ENCODE measurements at regions not wholly inside any gene's neighbourhood (a gene's known extent, or its start where the extent isn't known, plus 50 kb on each side); places are given as distances from the start of the nearest gene placed in this dataset.

- TF ChIP-seq BACH2 (CRISPR knock-in tag; IDR thresholded peaks at IDR 0.05; ENCODE audit: borderline replicate concordance) = no peak
These were observed 95.5 kb downstream of the PCDH7 start (continued) for GRCh38 chr4:30815685-30816084.

DNA sequence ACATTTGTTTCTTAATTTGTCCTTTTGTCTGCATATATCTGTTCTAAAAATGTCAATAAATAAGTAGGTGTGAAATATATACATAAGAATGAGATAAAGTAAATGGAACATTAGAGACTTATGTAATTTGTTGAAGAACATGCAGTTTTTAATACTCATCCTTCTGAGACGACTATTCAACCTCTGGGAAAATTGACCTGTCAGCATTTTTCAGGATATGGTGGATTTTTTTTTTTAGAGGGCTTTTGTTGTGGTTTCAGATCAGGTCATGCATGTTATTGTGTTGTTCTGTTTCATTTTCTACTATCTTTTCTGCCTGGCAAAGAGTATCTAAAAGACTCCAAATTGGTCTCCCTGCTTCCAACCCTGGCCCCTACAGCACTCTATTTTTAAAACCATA, 97.3 kb downstream of the PCDH7 start:
- TF ChIP-seq PPARA (CRISPR knock-in tag; IDR thresholded peaks at IDR 0.05; ENCODE audit: borderline replicate concordance) (no peak), POU6F1 (CRISPR knock-in tag; IDR thresholded peaks at IDR 0.05; ENCODE audit: borderline replicate concordance, low read depth) (no peak), ZC3H10 (CRISPR knock-in tag; IDR thresholded peaks at IDR 0.05) (no peak), OSR1 (CRISPR knock-in tag; IDR thresholded peaks at IDR 0.05) (no peak), ESRRG (CRISPR knock-in tag; IDR thresholded peaks at IDR 0.05) (no peak), ZFP3 (CRISPR knock-in tag; IDR thresholded peaks at IDR 0.05) (no peak), ZNF565 (CRISPR knock-in tag; conservative IDR thresholded peaks at IDR 0.05; ENCODE audit: low read depth) (no peak), TCF4 (CRISPR knock-in tag; IDR thresholded peaks at IDR 0.05; ENCODE audit: borderline replicate concordance) (no peak), GLIS3 (CRISPR knock-in tag; IDR thresholded peaks at IDR 0.05) (no peak), ZFP30 (CRISPR knock-in tag; IDR thresholded peaks at IDR 0.05) (no peak), CSDC2 (CRISPR knock-in tag; IDR thresholded peaks at IDR 0.05) (no peak), CREB5 (CRISPR knock-in tag; IDR thresholded peaks at IDR 0.05; ENCODE audit: low read depth) (no peak), TOX (CRISPR knock-in tag; IDR thresholded peaks at IDR 0.05; ENCODE audit: borderline replicate concordance) (no peak), ZNF8 (CRISPR knock-in tag; IDR thresholded peaks at IDR 0.05) (no peak), ISL1 (CRISPR knock-in tag; IDR thresholded peaks at IDR 0.05) (no peak), RARB (CRISPR knock-in tag; IDR thresholded peaks at IDR 0.05) (no peak), ZNF70 (CRISPR knock-in tag; IDR thresholded peaks at IDR 0.05) (no peak), ARNTL (CRISPR knock-in tag; IDR thresholded peaks at IDR 0.05; ENCODE audit: borderline replicate concordance, low read depth) (no peak)
- TF ChIP-seq, protein P1, sequence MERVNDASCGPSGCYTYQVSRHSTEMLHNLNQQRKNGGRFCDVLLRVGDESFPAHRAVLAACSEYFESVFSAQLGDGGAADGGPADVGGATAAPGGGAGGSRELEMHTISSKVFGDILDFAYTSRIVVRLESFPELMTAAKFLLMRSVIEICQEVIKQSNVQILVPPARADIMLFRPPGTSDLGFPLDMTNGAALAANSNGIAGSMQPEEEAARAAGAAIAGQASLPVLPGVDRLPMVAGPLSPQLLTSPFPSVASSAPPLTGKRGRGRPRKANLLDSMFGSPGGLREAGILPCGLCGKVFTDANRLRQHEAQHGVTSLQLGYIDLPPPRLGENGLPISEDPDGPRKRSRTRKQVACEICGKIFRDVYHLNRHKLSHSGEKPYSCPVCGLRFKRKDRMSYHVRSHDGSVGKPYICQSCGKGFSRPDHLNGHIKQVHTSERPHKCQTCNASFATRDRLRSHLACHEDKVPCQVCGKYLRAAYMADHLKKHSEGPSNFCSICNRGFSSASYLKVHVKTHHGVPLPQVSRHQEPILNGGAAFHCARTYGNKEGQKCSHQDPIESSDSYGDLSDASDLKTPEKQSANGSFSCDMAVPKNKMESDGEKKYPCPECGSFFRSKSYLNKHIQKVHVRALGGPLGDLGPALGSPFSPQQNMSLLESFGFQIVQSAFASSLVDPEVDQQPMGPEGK (CRISPR knock-in tag; IDR thresholded peaks at IDR 0.05; ENCODE audit: borderline replicate concordance) = no peak
- TF ChIP-seq, protein P2, sequence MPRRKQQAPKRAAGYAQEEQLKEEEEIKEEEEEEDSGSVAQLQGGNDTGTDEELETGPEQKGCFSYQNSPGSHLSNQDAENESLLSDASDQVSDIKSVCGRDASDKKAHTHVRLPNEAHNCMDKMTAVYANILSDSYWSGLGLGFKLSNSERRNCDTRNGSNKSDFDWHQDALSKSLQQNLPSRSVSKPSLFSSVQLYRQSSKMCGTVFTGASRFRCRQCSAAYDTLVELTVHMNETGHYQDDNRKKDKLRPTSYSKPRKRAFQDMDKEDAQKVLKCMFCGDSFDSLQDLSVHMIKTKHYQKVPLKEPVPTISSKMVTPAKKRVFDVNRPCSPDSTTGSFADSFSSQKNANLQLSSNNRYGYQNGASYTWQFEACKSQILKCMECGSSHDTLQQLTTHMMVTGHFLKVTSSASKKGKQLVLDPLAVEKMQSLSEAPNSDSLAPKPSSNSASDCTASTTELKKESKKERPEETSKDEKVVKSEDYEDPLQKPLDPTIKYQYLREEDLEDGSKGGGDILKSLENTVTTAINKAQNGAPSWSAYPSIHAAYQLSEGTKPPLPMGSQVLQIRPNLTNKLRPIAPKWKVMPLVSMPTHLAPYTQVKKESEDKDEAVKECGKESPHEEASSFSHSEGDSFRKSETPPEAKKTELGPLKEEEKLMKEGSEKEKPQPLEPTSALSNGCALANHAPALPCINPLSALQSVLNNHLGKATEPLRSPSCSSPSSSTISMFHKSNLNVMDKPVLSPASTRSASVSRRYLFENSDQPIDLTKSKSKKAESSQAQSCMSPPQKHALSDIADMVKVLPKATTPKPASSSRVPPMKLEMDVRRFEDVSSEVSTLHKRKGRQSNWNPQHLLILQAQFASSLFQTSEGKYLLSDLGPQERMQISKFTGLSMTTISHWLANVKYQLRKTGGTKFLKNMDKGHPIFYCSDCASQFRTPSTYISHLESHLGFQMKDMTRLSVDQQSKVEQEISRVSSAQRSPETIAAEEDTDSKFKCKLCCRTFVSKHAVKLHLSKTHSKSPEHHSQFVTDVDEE (CRISPR knock-in tag; IDR thresholded peaks at IDR 0.05) = no peak
- no peak for ATAC-seq

- no peak for ATAC-seq
These were observed 98.4 kb downstream of the PCDH7 start for GRCh38 chr4:30818541-30818940.

More at GRCh38 chr4:30818541-30818940, 98.4 kb downstream of the PCDH7 start:
- TF ChIP-seq POU6F1 (CRISPR knock-in tag; IDR thresholded peaks at IDR 0.05; ENCODE audit: borderline replicate concordance, low read depth) = no peak
- TF ChIP-seq ISL1 (CRISPR knock-in tag; IDR thresholded peaks at IDR 0.05) = no peak
- TF ChIP-seq BACH2 (CRISPR knock-in tag; IDR thresholded peaks at IDR 0.05; ENCODE audit: borderline replicate concordance) = no peak
- TF ChIP-seq, protein P2 (CRISPR knock-in tag; IDR thresholded peaks at IDR 0.05) = no peak
- no peak for TF ChIP-seq OSR1 (CRISPR knock-in tag; IDR thresholded peaks at IDR 0.05)
- no peak for TF ChIP-seq ZNF8 (CRISPR knock-in tag; IDR thresholded peaks at IDR 0.05)
- no peak for TF ChIP-seq RARB (CRISPR knock-in tag; IDR thresholded peaks at IDR 0.05)

All from SK-N-SH treated with all-trans-retinoic acid at 6 μM for 48 hours (cell line).